GM06990 (cell line): ENCODE measurements at regions not wholly inside any gene's neighbourhood (a gene's known extent, or its start where the extent isn't known, plus 50 kb on each side); places are given as distances from the start of the nearest gene placed in this dataset.

Source experiments
- DNase-seq: peaks from one replicate; pipeline ENCODE4 v3.0.0-alpha.2; 2011; ENCODE audit not compliant: insufficient read length; ENCODE audit errors: extremely low read depth
- H3K27me3 ChIP-seq: replicated peaks from 2 replicates; pipeline ENCODE4 v1.6.0; 2011; ENCODE audit warnings: low read length; ENCODE audit not compliant: control insufficient read depth, insufficient read depth
- H3K36me3 ChIP-seq: 2 replicates; pipeline ENCODE4 v1.5.1; 2011; ENCODE audit warnings: low read length; ENCODE audit not compliant: control insufficient read depth, insufficient read depth
- H3K4me3 ChIP-seq: replicated peaks from 2 replicates; pipeline ENCODE4 v1.5.1; 2011; ENCODE audit warnings: low read depth, mild to moderate bottlenecking, control low read depth, low read length
- CTCF ChIP-seq: IDR thresholded peaks from 2 replicates; pipeline ENCODE4 v1.5.1; 2011; ENCODE audit warnings: low read length, control low read depth, mild to moderate bottlenecking, inconsistent platforms; ENCODE audit not compliant: insufficient read depth, poor library complexity, severe bottlenecking

DNA sequence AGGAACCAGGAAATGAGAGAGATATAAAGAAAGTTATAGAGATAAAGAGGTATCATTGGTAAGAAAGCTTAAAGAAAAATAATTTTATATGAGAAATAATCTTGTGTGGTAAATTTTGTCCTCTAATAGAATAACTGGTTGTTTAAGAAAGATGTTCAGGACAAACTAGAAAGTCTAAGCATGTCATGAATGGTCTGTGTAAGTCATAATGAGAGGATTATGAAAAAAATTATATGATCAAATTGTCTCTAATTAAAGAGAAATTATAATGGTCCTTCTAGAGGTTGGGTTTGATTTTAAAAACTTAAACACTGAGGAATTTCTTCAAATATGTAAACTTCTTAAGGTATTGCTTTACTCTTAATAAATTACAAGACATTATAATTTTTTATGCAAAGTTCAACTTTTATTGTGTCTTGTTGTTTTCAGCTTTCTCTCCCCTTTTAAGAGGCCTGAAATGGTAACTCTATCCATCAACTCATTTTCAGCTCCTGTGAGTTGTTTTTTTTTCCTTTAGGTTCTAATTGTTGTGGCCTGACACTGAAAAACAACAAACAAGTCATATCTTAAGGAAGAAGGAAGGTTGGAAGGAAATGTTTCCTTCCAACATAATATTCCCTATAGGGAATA lies 88.2 kb upstream of the CNOT2 start:
- no peak overlapping the region for H3K4me3 ChIP-seq
- DNase-seq: no peak
- no peak for TF ChIP-seq CTCF

GRCh38 chr12:70157099-70157498 lies 86.1 kb upstream of the CNOT2 start:
- Histone ChIP-seq H3K4me3 (no peak overlapping the region), H3K36me3 (no peaks in the 10 kb centered on the region), H3K27me3 (no peaks in the 10 kb centered on the region)
- TF ChIP-seq CTCF: no peak
- DNase-seq: no peak

More for the DNA sequence above, 88.2 kb upstream of the CNOT2 start:
- Histone ChIP-seq H3K36me3 (no peaks in the 10 kb centered on the region), H3K27me3 (no peaks in the 10 kb centered on the region)

DNA sequence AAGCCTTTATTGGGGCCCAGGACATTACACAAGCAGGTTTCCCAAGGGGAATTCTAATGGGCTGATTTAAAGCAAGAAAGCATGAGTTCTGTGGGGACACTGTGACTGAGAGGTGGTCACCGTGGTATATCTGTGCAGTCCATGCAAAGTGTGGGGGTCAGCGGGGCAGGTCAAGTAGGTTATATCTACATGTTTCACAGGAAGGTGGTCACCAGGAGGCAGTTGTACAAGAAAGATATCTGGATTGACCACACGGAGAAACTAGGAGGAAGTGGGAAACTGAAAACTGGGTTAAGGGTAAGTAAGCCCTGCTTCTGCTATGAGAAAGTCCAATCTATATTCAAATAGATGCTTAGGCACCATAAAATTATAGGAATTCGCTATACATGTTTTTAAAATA lies 77.8 kb upstream of the CNOT2 start:
- Histone ChIP-seq H3K27me3 (no peaks in the 10 kb centered on the region), H3K4me3 (no peak overlapping the region), H3K36me3 (no peaks in the 10 kb centered on the region)
- no peak for TF ChIP-seq CTCF
- no peak for DNase-seq

GRCh38 chr12:70176290-70176689 lies 66.9 kb upstream of the CNOT2 start:
- no peak for DNase-seq
- H3K4me3 ChIP-seq: no peak overlapping the region
- H3K36me3 ChIP-seq: no peaks in the 10 kb centered on the region
- no peaks in the 10 kb centered on the region for H3K27me3 ChIP-seq
- TF ChIP-seq CTCF: no peak

GRCh38 chr12:70177631-70178030 lies 65.6 kb upstream of the CNOT2 start:
- no peak for TF ChIP-seq CTCF
- DNase-seq: no peak
- no peaks in the 10 kb centered on the region for H3K27me3 ChIP-seq
- H3K36me3 ChIP-seq: no peaks in the 10 kb centered on the region
- no peak overlapping the region for H3K4me3 ChIP-seq

DNA sequence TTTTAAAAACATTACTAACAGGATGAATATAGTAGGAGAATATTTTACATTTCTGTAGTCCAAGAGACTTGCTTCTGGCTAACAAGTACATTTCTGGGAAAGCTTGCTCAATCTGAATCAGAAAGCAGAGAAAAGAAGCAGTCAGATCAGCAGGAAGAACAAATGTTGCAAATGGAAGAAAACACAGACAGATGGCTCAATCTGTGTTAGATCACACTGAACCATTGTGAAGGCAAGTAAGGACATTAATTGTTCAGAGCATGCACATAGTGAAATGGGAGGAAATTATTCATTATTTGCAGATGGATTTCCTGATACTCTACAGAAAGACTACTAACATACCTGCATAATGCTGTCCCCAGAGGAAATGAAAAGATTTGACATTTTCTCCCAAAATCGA lies 65.2 kb upstream of the CNOT2 start:
- Histone ChIP-seq H3K36me3 (no peaks in the 10 kb centered on the region), H3K4me3 (no peak overlapping the region), H3K27me3 (no peaks in the 10 kb centered on the region)
- no peak for TF ChIP-seq CTCF
- no peak for DNase-seq
